Embryonic facial prominence (tissue), 1 donor: ENCODE measurements at regions not wholly inside any gene's neighbourhood (a gene's known extent, or its start where the extent isn't known, plus 50 kb on each side); places are given as distances from the start of the nearest gene placed in this dataset.

Experiments
- DNase-seq: peaks from one replicate; pipeline ENCODE4 v3.0.0-alpha.2; 2016; ENCODE audit errors: extremely low spot score

DNA sequence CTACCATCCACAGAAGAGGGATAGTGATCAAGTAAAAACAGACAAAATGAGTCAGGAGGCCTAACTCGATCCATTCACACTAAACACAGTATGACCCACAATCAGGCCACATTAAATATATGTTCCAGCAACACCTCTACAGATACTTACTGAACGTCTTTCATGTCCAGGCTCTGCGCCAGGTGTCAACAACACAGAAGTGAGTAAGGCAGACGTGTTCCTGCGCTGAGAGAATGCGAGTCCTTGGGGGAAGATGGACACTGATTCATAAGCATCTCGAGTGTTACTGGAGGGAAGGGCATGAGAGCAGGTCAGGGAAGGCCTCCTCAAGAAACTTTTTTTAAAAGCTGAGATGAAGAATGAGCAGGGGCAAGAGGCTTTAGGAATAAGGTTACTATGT, 164.3 kb upstream of the CLINT1 start:
- no peak for DNase-seq

- no peak for DNase-seq
Measured at GRCh38 chr5:158022837-158023236, 163.9 kb upstream of the CLINT1 start.

DNA sequence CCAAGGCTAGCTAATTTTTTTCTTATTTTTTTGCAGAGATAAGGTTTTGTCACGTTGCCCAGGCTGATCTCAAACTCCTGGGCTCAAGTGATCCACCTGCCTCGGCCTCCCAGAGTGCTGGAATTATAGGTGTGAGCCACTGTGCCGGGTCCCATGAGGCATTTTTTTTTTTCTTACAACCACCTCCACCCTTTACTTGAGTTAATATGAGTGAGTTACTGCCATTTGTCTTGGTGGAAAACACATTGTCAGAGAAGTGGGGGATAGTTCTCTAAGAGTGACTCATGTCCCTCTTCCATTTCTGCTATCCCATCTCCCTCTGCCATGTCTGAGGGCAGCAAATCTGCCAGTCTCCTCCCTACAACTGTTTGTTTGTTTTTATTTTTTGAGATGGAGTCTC, 163.4 kb upstream of the CLINT1 start:
- no peak for DNase-seq

- DNase-seq, result no peak
Measured at GRCh38 chr5:158020555-158021418, 161.8 kb upstream of the CLINT1 start.

DNA sequence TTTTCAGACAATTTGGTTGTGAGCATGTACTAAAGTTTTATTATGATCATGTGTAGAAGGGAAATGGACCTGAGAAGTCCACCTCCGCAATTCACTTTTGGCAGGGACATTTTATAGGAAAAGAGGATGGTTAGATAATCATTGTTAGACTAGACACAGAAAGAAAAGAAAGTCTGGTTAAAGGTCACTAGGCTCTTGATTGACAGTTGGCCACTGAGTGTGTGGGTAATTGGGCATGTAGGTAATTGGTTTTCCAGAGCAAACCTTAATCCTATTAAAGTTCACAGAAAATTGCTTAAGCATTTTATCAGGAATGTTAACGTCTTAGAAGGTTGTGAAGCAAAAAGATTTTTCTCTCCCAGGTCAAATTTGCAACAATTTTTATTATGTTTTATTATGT, 158.5 kb upstream of the CLINT1 start:
- no peak for DNase-seq

DNA sequence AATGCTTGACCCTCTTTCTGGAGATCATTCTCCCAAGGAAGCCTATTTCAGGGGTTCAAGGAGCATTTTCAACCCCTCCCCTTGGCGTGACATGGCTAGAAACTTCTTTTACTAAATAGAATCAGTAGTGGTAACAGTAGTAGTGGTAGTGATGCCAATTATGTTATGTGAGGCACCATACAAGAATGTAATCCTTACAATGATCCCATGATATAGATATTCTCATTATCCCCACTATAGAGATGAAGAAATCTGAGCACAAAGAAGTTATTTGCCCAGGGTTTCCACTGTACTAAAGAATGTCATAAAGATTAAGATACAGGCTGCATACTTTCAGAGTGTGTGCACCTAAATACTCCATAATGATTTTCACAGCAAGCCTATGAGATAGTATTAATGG, 155.4 kb upstream of the CLINT1 start:
- no peak for DNase-seq

DNA sequence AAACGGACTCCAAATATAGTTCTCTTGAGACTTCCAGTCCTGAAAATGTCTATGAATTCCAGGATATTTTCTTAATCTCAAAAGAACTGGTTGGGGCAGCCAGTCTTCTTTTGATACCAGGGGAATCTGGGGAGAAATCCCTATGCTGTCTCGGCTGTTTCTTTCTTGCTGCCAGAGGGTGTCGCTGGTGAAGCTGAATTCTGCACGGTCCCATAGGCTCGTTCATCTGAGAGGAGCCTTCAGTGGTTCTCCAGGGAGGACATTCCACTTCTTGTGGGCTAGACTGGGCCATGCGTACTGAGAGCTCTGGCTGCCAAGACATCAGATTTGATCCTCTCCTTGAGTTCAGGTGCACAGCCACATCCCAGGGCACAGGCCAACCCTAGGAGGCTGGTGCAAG, 155.0 kb upstream of the CLINT1 start:
- no peak for DNase-seq

GRCh38 chr5:158013303-158013702, 154.4 kb upstream of the CLINT1 start:
- no peak for DNase-seq

- no peak for DNase-seq
Measured at GRCh38 chr5:158011422-158011821, 152.5 kb upstream of the CLINT1 start.

DNA sequence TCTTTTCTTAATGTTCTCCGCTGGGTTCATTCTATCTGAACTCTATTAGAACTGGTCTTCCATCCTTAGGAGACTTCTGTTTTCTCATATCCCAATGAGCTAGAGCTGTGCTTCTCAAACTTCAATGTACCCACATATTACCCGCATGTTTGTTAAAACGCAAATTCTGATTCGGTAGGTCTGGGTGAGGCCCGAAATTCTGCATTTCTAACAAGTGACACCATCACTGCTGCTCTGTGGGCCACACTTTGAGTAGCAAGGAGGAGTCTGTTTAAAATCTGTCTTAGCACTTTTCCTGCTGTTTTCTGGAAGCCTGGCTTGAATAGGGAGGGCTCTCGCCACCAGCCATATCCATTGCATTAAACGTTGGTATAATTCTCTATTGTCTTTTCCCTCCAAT, 151.9 kb upstream of the CLINT1 start:
- no peak for DNase-seq

DNA sequence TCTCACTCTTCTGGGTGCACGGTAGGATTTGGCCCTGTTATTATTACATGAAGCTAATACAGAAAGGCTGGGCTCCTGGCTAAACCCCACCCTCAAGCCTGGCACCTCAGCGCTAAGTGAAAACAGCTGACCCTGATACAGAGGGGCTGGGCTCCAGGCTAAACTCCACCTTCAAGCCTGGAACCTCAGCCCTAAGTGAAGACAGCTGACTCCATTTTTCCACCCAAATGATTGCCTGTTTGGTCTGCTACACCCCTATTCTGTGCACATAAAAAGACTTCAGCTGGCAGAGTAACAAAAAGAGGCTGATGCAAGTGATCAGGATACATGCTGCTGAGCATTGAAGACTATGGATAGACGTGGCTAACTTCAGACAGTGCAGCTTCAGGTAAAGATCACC, 148.4 kb upstream of the CLINT1 start:
- DNase-seq, result no peak

GRCh38 chr5:157999696-158000095, 140.8 kb upstream of the CLINT1 start:
- DNase-seq, result no peak

GRCh38 chr5:157997991-157998504, 139.1 kb upstream of the CLINT1 start:
- no peak for DNase-seq

- no peak for DNase-seq
Measured at GRCh38 chr5:157994906-157995519, 136.1 kb upstream of the CLINT1 start.

DNA sequence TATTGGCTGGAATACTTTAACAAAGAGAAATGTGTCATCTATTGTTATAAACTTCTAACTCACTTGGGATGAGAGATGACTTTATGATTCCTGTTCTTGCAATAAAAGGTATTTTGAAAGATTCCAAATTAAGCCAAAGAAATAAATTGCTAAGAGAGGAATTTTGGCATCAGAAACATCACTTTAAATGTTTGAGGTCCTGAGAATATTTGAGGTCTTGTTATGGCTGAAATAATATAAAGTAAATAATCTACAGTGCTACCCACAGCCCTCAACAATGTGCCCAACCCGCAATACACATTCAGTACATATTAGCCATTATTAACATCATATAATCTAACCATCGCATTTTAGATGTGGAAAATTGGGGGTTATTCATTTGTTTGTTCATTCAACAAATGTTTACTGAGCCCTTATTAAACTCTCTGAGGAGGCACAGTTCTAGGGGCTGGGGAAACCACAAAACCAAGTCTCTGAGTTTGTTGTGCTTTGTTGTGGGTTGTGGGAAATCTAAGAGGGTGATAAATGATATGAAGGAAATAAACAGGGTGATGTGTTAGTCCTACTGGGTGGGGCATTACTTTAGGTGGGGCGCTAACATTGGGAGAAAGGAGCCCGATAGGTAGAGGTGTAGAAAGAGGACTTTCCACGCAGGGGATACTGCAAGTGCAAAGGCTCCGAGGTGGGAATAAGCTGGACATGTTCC, 135.2 kb upstream of the CLINT1 start:
- no peak for DNase-seq

- no peak for DNase-seq
Measured at GRCh38 chr5:157993201-157993600, 134.3 kb upstream of the CLINT1 start.

DNA sequence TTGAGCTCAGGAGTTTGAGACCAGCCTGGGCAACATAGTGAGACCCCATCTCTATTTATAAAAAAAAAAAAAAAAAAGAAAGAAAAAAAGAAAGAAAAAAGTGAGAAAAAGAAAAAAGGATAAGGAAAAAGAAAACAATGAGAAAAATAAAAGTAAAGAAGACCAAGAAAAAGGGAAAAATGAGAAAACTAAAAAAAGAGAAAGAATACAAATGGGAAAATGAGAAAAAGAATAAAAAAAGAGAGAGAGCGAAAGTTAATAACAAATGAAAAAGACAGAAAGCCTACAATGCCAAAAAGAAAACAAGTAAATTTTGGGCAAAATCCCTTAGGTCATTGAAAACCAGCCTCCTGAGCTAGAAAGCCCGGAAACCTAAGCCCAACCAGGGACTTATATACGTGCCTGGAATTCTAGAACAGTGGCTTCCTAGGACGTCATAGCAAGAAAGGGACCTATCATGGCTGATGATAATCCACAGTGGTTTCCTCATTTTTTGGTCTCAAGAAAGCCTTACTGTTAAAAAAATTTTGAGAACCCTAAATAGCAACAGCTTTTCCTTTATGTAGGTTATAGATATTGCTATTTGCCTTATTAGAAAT, 131.7 kb upstream of the CLINT1 start:
- no peak for DNase-seq

DNA sequence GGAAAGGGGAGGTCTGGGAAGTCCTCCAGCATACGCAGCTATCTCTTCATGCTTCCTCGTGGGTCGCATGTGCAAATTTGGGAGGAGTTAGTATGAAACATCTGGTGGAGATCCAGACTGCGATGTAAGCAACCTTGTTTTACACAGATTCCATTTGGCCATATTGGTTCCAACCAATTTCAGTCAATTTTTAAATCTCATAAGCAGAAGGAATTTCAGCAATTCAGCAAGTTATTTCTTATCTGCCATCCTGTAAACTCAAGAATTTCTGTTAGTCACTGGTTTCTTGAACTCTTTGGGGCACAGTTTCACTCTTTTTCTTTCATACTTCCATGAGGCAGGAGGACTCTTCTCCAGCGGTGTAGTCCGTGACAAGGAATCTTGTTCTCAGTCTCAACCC, 130.4 kb upstream of the CLINT1 start:
- DNase-seq, result no peak

DNA sequence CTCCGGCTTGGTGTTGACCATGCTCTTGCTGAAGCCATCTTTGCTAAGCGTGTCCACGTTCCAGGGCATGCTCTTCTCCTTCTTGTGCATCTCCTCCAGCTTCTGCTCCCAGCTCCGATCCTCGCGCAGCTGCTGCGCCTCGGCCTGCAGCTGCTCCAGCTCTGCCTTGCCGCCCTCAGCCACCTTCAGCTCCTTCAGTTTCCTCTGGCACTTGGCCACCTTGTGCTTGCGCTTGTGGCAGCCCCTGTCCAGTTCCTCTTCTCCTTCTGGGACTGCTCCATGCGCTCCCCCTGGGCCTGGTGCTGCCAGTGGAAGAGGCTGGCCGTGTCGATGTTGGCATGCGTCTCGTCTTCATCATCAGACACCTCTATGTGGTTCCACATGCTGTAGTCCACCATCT, 128.3 kb upstream of the CLINT1 start:
- no peak for DNase-seq

- DNase-seq, result no peak
Measured at GRCh38 chr5:157986431-157986990, 127.6 kb upstream of the CLINT1 start.

DNA sequence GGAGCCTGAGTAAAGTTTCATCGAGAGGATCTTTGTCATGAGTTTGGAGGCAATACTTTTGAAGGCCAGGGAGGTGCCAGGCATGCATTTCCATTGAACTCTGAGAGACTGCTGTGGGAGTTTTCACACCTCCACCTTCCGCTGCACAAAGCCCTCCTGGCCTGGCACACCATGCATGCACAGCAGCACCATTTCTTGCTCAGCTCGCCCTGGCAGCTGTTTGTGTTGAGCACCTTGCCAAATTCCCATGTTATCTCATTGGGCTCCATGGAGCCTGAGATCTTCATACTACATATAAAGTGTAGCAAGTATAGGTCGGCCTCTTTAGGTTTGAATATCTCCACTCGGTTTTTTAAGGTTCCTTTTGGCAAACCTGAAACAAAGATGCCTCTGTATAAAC, 125.7 kb upstream of the CLINT1 start:
- DNase-seq, result no peak
